ENCODE measurements at regions not wholly inside any gene's neighbourhood (a gene's known extent, or its start where the extent isn't known, plus 50 kb on each side); places are given as distances from the start of the nearest gene placed in this dataset.

DNA sequence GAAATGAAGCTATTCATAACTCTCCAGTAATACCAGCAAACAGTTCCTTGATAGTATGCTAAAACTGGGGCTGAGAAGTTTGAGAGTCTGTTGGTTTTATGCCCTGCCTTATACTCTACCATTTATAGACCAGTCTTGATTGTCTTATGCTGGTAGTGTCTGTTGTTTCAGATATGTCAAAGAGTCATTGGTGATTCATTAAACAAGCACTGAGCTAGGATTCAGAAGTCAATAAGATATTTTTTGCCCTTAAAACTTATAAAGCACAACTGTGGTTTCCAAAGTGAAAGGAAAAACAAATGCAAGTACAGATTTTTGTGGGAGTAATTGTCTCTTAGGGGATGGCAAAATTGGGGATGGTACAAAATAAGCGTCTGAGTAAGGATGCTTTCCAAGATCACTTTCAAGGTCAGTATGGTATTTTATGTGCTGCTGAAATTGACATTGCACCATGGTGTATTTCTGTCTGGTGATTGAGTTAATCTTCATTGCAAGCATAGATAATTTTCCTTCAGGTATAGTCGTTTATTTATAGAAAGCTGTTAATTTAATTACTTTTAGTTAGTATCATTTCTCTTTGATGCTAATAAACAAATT lies 289.5 kb upstream of the E2F7 start:
- Histone ChIP-seq H3K4me3 (ENCODE audit: low read length) (no peak overlapping the region), H3K9me3 (ENCODE audit: control insufficient read depth in 1 of 2, insufficient read depth in 1 of 2, low read length in 2 of 2) (peaks cover 0 to 4% of the 10 kb centered on the region in 2 experiments), H3K27ac (ENCODE audit: low read depth in 1 of 2, low read length in 2 of 2) (no peak overlapping the region), H3K36me3 (ENCODE audit: insufficient read depth, low read length) (no peaks in the 10 kb centered on the region), H3K4me1 (ENCODE audit: insufficient read depth, low read length) (no peaks in the 10 kb centered on the region), H3K27me3 (ENCODE audit: control insufficient read depth in 1 of 2, insufficient read depth in 2 of 2, low read length in 2 of 2) (no peaks in the 10 kb centered on the region)
- Mint-ChIP-seq H3K9me3 (no peaks in the 10 kb centered on the region), H3K4me1 (ENCODE audit: low read depth) (no peaks in the 10 kb centered on the region), H3K27me3 (no peaks in the 10 kb centered on the region), H3K27ac (no peak overlapping the region), H3K4me3 (no peak overlapping the region), H3K36me3 (ENCODE audit: low read depth) (no peaks in the 10 kb centered on the region)
- intact Hi-C loops (cut with DNase I, micrococcal nuclease): no loop called here
- DNase-seq (no peak), ATAC-seq (ENCODE audit: poor library complexity) (no peak)
- ChIA-PET CTCF (no interaction called here), POLR2A (no interaction called here)
- TF ChIP-seq, protein P1, sequence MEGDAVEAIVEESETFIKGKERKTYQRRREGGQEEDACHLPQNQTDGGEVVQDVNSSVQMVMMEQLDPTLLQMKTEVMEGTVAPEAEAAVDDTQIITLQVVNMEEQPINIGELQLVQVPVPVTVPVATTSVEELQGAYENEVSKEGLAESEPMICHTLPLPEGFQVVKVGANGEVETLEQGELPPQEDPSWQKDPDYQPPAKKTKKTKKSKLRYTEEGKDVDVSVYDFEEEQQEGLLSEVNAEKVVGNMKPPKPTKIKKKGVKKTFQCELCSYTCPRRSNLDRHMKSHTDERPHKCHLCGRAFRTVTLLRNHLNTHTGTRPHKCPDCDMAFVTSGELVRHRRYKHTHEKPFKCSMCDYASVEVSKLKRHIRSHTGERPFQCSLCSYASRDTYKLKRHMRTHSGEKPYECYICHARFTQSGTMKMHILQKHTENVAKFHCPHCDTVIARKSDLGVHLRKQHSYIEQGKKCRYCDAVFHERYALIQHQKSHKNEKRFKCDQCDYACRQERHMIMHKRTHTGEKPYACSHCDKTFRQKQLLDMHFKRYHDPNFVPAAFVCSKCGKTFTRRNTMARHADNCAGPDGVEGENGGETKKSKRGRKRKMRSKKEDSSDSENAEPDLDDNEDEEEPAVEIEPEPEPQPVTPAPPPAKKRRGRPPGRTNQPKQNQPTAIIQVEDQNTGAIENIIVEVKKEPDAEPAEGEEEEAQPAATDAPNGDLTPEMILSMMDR (IDR thresholded peaks at IDR 0.05): no peak

DNA sequence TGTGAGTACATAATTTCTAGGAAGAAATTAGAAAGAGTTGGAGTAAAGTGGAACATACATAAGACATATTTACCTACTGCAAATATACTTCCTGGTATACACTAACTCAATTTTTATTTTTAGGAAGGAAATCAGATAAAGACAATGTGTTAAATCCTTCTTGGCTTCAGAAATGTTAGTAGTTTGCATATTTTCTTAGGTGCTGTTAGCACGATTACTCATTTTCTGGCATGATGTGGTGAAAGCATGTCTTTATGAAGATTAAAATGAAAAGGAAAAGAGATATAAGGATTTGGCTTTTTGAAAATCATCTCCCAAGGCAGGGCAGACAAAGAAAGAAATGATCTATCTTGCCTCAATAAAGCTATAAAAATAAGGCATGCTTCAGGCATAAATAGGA lies 287.6 kb upstream of the E2F7 start:
- Mint-ChIP-seq H3K27ac (no peak overlapping the region), H3K9me3 (no peaks in the 10 kb centered on the region), H3K27me3 (no peaks in the 10 kb centered on the region), H3K4me3 (no peak overlapping the region), H3K36me3 (ENCODE audit: low read depth) (no peaks in the 10 kb centered on the region), H3K4me1 (ENCODE audit: low read depth) (no peaks in the 10 kb centered on the region)
- no peak for DNase-seq
- intact Hi-C loops (cut with DNase I, micrococcal nuclease): no loop called here
- TF ChIP-seq, protein P1 (IDR thresholded peaks at IDR 0.05): no peak
- ATAC-seq (ENCODE audit: poor library complexity): no peak
- H3K4me1 ChIP-seq (ENCODE audit: insufficient read depth, low read length): no peaks in the 10 kb centered on the region
- H3K27me3 ChIP-seq (ENCODE audit: control insufficient read depth in 1 of 2, insufficient read depth in 2 of 2, low read length in 2 of 2): no peaks in the 10 kb centered on the region
- POLR2A ChIA-PET: no interaction called here
- peaks cover 0 to 1% of the 10 kb centered on the region in 2 experiments for H3K9me3 ChIP-seq (ENCODE audit: control insufficient read depth in 1 of 2, insufficient read depth in 1 of 2, low read length in 2 of 2)
- no peaks in the 10 kb centered on the region for H3K36me3 ChIP-seq (ENCODE audit: insufficient read depth, low read length)
- no peak overlapping the region for H3K4me3 ChIP-seq (ENCODE audit: low read length)
- H3K27ac ChIP-seq (ENCODE audit: low read depth in 1 of 2, low read length in 2 of 2): no peak overlapping the region
- CTCF ChIA-PET: no interaction called here

DNA sequence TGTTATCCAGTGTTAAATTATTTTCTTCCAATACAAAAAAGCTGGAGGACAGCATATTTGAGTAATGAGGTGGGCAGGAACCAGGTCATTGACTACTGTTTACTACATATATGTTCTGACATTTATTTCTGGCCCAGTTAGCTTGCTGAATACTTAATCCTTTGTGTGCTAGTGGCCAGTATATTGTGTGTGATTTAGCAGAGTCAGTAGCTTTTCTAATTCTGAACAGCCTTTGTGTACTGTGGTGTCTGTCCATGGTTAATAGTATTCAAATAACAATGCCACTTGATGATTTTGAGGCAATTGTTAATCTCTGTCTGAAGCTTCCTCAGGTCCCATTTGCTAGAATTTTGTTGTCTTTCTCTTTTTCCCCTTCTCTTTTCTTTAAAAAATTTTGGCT lies 286.5 kb upstream of the E2F7 start:
- ATAC-seq (ENCODE audit: poor library complexity): no peak

More for the DNA sequence above, 286.5 kb upstream of the E2F7 start:
- DNase-seq: no peak
- no peaks in the 10 kb centered on the region for H3K9me3 ChIP-seq (ENCODE audit: control insufficient read depth in 1 of 2, insufficient read depth in 1 of 2, low read length in 2 of 2)
- ChIA-PET CTCF (no interaction called here), POLR2A (no interaction called here)
- H3K27ac ChIP-seq (ENCODE audit: low read depth in 1 of 2, low read length in 2 of 2): no peak overlapping the region
- TF ChIP-seq, protein P1 (IDR thresholded peaks at IDR 0.05): no peak
- H3K4me3 Mint-ChIP-seq: no peak overlapping the region
- no peaks in the 10 kb centered on the region for H3K36me3 Mint-ChIP-seq (ENCODE audit: low read depth)
- no peaks in the 10 kb centered on the region for H3K27me3 Mint-ChIP-seq
- H3K4me1 ChIP-seq (ENCODE audit: insufficient read depth, low read length): no peaks in the 10 kb centered on the region
- no peaks in the 10 kb centered on the region for H3K4me1 Mint-ChIP-seq (ENCODE audit: low read depth)
- intact Hi-C loops (cut with DNase I, micrococcal nuclease): no loop called here
- no peaks in the 10 kb centered on the region for H3K36me3 ChIP-seq (ENCODE audit: insufficient read depth, low read length)
- no peak overlapping the region for H3K4me3 ChIP-seq (ENCODE audit: low read length)
- no peaks in the 10 kb centered on the region for H3K27me3 ChIP-seq (ENCODE audit: control insufficient read depth in 1 of 2, insufficient read depth in 2 of 2, low read length in 2 of 2)
- no peaks in the 10 kb centered on the region for H3K9me3 Mint-ChIP-seq
- H3K27ac Mint-ChIP-seq: no peak overlapping the region

All from CD4-positive, alpha-beta T cell (primary cell).